Smooth muscle cell (in vitro differentiated cells): ENCODE measurements at regions not wholly inside any gene's neighbourhood (a gene's known extent, or its start where the extent isn't known, plus 50 kb on each side); places are given as distances from the start of the nearest gene placed in this dataset.

Source experiments
- DNase-seq: peaks from one replicate; lab custom pipeline; 2025; ENCODE audit not compliant: unreplicated experiment; lab: John Stamatoyannopoulos, UW
- H2AFZ ChIP-seq: fragments of 200-600 bp; sonication (generic); 2 replicates; pipeline ENCODE4 v1.6.0; 2016; ENCODE audit warnings: antibody characterized with exemption, low read depth, mild to moderate bottlenecking
- H3F3A ChIP-seq: fragments of 200-600 bp; sonication (generic); 2 replicates; pipeline ENCODE4 v1.6.0; 2017; ENCODE audit warnings: antibody characterized with exemption, low read depth
- H3K27ac ChIP-seq: fragments of 200-600 bp; sonication (generic); 2 replicates; pipeline ENCODE4 v1.5.1; 2016; ENCODE audit warnings: low read depth, mild to moderate bottlenecking
- H3K27me3 ChIP-seq: fragments of 200-600 bp; sonication (generic); 2 replicates; pipeline ENCODE4 v1.6.1; 2016; ENCODE audit warnings: low read depth, mild to moderate bottlenecking
- H3K36me3 ChIP-seq: fragments of 200-600 bp; sonication (generic); 2 replicates; pipeline ENCODE4 v1.5.1; 2016; ENCODE audit warnings: low read depth
- H3K4me1 ChIP-seq: fragments of 200-600 bp; sonication (generic); 2 replicates; pipeline ENCODE4 v1.5.1; 2016; ENCODE audit warnings: low read depth
- H3K4me2 ChIP-seq: fragments of 200-600 bp; sonication (generic); 2 replicates; pipeline ENCODE4 v1.6.0; 2016; ENCODE audit warnings: mild to moderate bottlenecking
- H3K4me3 ChIP-seq: fragments of 200-600 bp; sonication (generic); 2 replicates; pipeline ENCODE4 v1.5.1; 2016; ENCODE audit warnings: mild to moderate bottlenecking
- H3K79me2 ChIP-seq: fragments of 200-600 bp; sonication (generic); 2 replicates; pipeline ENCODE4 v1.6.0; 2016; ENCODE audit warnings: low read depth, mild to moderate bottlenecking
- H3K9ac ChIP-seq: fragments of 200-600 bp; sonication (generic); 2 replicates; pipeline ENCODE4 v1.6.0; 2016; ENCODE audit warnings: low read depth
- H3K9me3 ChIP-seq: fragments of 200-600 bp; sonication (generic); replicated peaks from 2 replicates; pipeline ENCODE4 v1.5.1; 2016; ENCODE audit warnings: low read depth
- H4K20me1 ChIP-seq: fragments of 200-600 bp; sonication (generic); 2 replicates; pipeline ENCODE4 v1.6.0; 2016; ENCODE audit warnings: low read depth
- WGBS: methylation state at CpG from one replicate; pipeline ENCODE4 v1.1.7; 2016; ENCODE audit warnings: low lambda C conversion rate; 5-methylcytosine and 5-hydroxymethylcytosine counted together
- TF ChIP-seq, protein P1 (sequence below): fragments of 200-600 bp; sonication (generic); IDR thresholded peaks from 2 replicates; pipeline ENCODE4 v1.5.1; 2017; ENCODE audit warnings: borderline replicate concordance, mild to moderate bottlenecking, antibody characterized with exemption; ENCODE audit not compliant: insufficient read depth, poor library complexity, severe bottlenecking

DNA sequence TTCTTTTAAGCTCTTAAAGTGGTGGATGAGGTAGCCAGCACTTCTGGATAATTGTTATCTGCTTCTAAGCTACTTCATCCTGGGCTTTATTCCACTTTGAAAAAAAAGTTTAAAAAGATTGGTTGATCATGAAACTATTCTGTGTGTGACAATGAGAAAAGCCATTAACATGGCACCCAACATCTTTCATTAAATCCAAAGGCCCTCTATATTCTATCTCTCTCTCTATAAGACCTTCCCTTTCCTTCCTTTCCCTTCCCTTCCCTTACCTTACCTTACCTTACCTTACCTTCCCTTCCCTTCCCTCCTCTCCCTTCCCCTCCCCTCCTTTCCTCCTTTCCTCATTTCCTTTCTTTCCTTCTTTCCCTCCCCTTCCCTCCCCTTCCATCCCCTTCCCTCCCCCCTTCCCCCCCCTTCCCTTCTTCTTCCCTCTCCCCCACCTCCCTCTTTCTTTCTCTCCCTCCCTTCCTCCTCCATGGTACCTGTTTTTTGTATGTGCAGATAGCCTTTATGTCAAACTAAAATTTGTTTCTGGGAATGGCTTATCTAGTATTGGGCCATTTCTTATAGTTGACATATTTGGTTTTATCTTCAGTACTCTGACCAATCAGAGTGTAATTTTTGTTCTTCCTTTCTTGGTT, 218.7 kb downstream of the DKK1 start:
- Histone ChIP-seq H3K27me3 (no peaks in the 10 kb centered on the region), H3K79me2 (no peaks in the 10 kb centered on the region), H3K36me3 (no peaks in the 10 kb centered on the region), H3K4me3 (no peak overlapping the region), H4K20me1 (no peaks in the 10 kb centered on the region), H3F3A (peaks cover 6% of the 10 kb centered on the region), H2AFZ (no peak overlapping the region), H3K4me1 (no peaks in the 10 kb centered on the region), H3K9ac (no peak overlapping the region), H3K4me2 (no peak overlapping the region), H3K9me3 (no peaks in the 10 kb centered on the region), H3K27ac (no peak overlapping the region)
- TF ChIP-seq, protein P1, sequence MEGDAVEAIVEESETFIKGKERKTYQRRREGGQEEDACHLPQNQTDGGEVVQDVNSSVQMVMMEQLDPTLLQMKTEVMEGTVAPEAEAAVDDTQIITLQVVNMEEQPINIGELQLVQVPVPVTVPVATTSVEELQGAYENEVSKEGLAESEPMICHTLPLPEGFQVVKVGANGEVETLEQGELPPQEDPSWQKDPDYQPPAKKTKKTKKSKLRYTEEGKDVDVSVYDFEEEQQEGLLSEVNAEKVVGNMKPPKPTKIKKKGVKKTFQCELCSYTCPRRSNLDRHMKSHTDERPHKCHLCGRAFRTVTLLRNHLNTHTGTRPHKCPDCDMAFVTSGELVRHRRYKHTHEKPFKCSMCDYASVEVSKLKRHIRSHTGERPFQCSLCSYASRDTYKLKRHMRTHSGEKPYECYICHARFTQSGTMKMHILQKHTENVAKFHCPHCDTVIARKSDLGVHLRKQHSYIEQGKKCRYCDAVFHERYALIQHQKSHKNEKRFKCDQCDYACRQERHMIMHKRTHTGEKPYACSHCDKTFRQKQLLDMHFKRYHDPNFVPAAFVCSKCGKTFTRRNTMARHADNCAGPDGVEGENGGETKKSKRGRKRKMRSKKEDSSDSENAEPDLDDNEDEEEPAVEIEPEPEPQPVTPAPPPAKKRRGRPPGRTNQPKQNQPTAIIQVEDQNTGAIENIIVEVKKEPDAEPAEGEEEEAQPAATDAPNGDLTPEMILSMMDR: no peak
- DNase-seq: no peak

DNA sequence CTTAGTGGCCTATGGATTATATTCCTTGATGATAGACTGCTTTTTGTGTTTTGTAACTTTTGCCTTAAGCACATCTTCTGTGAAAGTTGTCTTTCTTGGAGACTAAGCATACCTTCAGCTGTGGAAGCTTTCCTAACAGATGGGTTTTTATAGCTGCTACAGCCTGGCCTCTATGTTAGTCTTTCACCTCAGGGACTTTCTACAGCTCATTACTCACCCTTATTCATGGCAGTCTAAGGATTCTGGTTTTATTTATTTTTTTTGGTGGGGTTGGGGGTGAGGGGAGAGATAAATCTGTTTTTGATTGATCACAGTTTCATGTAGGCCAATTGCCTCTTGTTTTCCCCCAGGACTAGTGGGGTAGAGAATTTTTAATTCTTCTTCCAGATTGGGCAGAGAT, 219.9 kb downstream of the DKK1 start:
- TF ChIP-seq, protein P1: no peak
- H3K27me3 ChIP-seq: no peaks in the 10 kb centered on the region

DNA sequence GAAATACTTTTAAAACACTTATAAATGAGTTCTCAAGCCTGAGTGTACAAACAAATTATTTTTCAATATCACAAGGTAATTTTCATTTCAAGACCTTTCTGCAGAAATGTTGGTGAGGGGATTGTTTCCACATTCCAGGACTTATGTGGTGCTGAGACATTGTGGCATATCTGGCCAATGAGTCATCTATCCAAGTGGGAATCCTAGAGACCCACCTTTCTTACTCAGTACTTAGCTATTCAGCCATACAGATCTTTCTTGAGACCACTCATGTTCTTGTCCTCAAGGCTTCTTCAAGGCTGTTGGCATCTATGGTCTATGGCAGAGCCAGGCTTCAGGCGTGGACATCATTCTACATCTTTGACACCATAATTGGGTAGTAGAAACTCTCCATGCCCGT, 225.4 kb downstream of the DKK1 start:
- Histone ChIP-seq H3K27ac (peak overlapping the region; percentile 68), H3K4me2 (peak overlapping the region; percentile 15), H3K79me2 (no peaks in the 10 kb centered on the region), H3K4me3 (no peak overlapping the region), H3F3A (no peaks in the 10 kb centered on the region), H2AFZ (peak overlapping the region; percentile 26), H3K36me3 (no peaks in the 10 kb centered on the region), H3K4me1 (peaks cover 21% of the 10 kb centered on the region), H4K20me1 (no peaks in the 10 kb centered on the region), H3K9me3 (no peaks in the 10 kb centered on the region), H3K27me3 (no peaks in the 10 kb centered on the region), H3K9ac (no peak overlapping the region)
- TF ChIP-seq, protein P1: no peak
- no peak for DNase-seq
- WGBS: 38% methylated on average over 2 of the region's 2 CpGs

More for the DNA sequence above, 219.9 kb downstream of the DKK1 start:
- Histone ChIP-seq H3K79me2 (no peaks in the 10 kb centered on the region), H3K9me3 (no peaks in the 10 kb centered on the region), H3K9ac (no peak overlapping the region), H3K36me3 (no peaks in the 10 kb centered on the region), H4K20me1 (no peaks in the 10 kb centered on the region), H2AFZ (no peak overlapping the region), H3K4me3 (no peak overlapping the region), H3K4me1 (no peaks in the 10 kb centered on the region), H3F3A (no peaks in the 10 kb centered on the region), H3K27ac (no peak overlapping the region), H3K4me2 (no peak overlapping the region)
- no peak for DNase-seq

DNA sequence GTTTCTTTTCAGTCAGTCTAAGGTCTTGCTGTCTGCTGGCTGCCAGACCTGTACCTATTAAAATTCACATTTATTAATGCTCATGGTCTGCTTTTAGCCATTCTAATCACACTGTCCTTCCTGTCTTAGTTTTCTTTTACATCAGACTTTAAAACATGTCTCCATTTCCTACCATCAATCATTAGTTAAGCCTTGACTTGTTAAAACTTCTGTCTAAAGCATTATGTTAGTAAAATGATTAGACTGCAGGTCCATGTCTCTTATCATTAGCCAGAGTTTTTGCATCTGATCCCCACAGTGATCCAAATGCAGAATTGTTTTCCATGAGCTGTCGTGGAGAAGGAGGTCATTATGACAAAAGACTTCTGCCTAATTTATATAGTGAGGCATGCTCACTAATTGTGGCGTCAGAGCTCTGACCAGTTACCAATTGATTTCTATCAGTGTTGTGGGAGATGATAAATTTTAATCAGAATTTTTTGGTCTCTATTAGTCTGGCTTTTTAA, 226.5 kb downstream of the DKK1 start:
- peak overlapping the region; percentile 26 for H2AFZ ChIP-seq
- peak overlapping the region; percentile 15 for H3K4me2 ChIP-seq
- H3K4me1 ChIP-seq: peaks cover 21% of the 10 kb centered on the region
- H3K4me3 ChIP-seq: no peak overlapping the region
- H3K36me3 ChIP-seq: no peaks in the 10 kb centered on the region
- WGBS: 14% methylated on average over 2 of the region's 2 CpGs
- no peak overlapping the region for H3K9ac ChIP-seq
- no peaks in the 10 kb centered on the region for H3K79me2 ChIP-seq
- H3K9me3 ChIP-seq: no peaks in the 10 kb centered on the region
- no peaks in the 10 kb centered on the region for H3F3A ChIP-seq
- TF ChIP-seq, protein P1: no peak
- no peak for DNase-seq
- H4K20me1 ChIP-seq: no peaks in the 10 kb centered on the region
- H3K27me3 ChIP-seq: no peaks in the 10 kb centered on the region
- H3K27ac ChIP-seq: peak overlapping the region; percentile 68
